Loucy (cell line): ENCODE measurements at regions not wholly inside any gene's neighbourhood (a gene's known extent, or its start where the extent isn't known, plus 50 kb on each side); places are given as distances from the start of the nearest gene placed in this dataset.

Source experiments
- CTCF ChIP-seq: fragments of 200-600 bp; sonication (generic); conservative IDR thresholded peaks from 2 replicates; pipeline ENCODE4 v1.5.1; 2014; ENCODE audit warnings: mild to moderate bottlenecking, antibody characterized with exemption, low read length
- EZH2phosphoT487 ChIP-seq: fragments of 200-600 bp; IDR thresholded peaks from 2 replicates; pipeline ENCODE4 v1.6.1; 2018; ENCODE audit warnings: antibody characterized with exemption, mild to moderate bottlenecking, moderate library complexity, borderline replicate concordance

- no peak for TF ChIP-seq CTCF
- no peak for TF ChIP-seq EZH2phosphoT487
Measured at GRCh38 chr4:1568855-1569460, 115.2 kb downstream of the FAM53A start.
